ENCODE measurements at regions not wholly inside any gene's neighbourhood (a gene's known extent, or its start where the extent isn't known, plus 50 kb on each side); places are given as distances from the start of the nearest gene placed in this dataset.
"Not testable (repeated sequence)": the region's sequence is repeated elsewhere in the genome, so short reads cannot be mapped to it uniquely, and the experiment has no call there.

DNA sequence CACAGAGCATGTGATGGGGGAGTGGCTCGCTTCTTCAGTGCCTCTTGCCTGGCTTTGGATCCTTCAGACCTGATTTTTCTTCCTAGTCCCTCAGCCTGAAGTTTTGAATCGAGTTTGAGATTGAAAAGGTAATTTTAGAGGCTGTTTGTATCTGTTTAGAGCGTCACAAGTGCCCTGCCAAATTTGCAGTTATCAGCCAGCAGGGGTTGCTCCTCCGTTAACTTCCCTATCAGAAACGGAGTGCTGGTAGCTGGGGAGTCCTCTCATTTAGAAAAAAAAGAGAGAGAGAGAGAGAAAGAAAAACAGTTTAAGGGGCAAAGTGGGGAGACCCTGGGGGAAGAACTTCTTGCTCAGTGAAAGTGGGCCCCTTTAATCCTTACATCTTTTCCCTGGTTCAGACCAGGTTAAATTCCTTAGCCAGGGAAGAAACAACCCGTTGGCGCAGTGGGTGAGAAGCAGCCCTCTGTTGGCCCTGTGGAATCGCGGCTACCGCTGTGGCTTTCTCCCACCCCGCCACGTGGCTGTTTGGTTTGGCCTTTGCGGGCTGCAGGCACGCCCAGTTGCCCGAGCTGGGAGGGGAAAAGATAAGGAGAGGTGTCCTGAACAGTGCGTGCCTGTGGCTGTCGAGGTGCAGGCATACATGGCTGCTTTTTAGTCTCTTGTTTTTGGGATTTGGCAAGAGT is 576.7 kb upstream of the ACO1 start:
- DNase-seq (ENCODE audit: low spot score) (no peak), FAIRE-seq (no peak)

DNA sequence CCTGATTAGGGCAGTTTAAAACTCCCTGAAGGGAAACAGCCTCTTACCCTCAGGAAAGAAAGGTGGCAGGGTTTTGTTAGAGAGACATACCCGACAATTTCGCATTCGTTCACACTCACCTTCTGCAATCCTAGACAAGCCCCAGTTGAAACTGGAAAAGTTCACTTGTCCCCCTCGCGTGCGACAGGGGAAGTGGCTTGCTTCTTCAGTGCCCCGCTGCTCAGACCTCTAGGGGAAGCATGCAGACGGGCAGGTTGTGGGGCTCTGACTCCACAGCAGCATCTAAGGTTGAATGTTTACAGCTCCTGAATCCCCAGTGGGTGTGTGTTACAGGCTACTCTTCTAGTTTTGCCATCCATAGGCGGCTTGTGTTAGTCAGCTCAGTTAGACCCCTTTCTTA is 575.7 kb upstream of the ACO1 start:
- no peak for FAIRE-seq
- no peak for DNase-seq (ENCODE audit: low spot score)

DNA sequence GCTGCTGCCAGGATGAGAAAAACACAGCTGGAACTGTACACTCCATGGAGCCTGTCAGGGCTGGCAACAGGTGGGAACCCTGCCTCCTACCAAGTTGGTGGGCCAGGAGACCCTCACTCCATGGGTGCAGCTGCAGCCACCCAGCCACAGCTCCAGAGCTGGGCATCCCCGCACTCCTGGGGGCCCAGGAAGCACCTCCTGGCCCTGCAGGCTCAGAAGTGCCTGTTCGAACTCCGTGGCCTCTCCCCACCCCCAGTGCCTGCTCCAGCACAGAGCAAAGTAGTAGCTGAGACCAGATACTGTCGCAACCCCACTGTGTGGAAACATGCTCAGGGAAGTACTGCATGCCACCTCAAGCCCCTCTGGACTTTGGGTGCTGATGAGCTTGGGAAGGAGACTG is 564.0 kb upstream of the ACO1 start:
- FAIRE-seq, result no peak

DNA sequence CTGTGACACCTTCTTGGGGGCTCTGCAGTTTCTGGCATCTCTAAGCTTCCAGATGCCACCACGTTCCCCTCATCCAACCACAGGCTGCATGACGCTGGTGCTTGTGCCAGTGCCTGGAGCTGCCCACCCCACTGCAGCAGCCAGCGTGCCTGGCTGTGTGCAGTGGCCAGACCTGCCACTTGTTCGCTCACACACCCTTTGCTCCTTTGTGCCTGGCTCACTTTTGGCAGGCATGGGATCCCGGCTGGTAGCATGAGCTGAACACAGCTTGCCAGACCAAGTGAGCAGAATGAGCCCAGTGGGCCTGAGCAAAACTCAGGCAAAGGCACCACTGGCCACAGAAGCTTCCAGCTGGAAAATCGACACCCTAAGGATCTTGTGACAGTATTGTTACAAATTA is 562.9 kb upstream of the ACO1 start:
- FAIRE-seq (no peak), DNase-seq (ENCODE audit: low spot score) (no peak)

More for the DNA sequence above, 564.0 kb upstream of the ACO1 start:
- DNase-seq (ENCODE audit: low spot score), result no peak

DNA sequence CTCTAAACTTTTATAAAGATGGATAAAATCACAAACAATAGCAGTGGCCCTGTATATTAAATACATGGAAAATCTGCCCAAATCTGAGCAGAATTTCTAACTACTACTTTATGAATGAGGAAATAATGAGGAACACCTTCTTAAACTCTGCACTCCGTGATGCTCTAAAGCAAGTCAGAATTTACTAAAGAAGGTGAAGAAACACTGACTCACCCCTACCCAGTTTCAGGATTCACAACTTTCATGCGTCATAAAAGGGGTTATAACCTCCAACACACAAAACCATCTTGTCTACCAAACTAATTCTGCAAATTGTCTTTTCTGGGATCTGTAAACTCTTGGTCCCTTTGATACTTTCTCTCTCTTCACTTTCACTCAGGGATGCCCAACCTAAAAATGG is 561.1 kb upstream of the ACO1 start:
- DNase-seq (ENCODE audit: low spot score), result no peak
- FAIRE-seq, result no peak

DNA sequence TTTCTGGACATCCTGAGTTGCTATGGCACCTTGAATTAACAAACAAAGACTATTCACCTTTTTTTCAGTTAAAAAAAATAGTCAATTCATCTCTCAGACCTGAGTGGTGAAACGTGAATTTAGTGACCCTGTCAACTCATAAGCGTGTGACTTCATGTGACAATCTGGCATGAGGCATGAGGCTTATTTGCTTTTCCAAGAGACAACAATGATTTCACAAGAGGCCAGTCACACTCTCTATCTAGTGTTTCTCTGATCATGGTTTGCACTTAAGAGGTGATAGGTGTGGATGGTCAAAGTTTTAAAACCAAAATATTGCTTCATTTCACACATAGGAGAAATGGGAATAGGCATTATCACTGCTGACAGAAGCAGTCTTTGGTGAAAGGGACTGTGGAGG is 559.6 kb upstream of the ACO1 start:
- DNase-seq (ENCODE audit: low spot score) (no peak), FAIRE-seq (no peak)

DNA sequence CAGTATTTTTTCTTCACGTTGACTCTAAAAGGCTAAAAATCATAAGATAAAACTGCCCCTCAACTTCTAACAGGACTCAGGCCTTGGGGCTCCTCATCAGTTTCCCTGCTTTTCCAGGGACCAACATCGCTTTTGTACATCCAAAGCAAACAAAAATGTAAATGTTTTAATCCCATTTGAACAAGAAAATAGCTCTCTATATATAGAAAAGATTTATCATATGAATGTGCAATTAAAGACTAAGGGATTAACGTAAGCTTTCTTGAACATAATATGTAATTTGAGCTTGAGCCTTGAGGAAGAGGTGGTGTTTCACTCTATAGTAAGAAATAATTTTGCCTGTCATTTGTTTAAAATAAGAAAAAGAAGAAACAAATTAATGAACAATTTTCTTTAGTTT is 547.2 kb upstream of the ACO1 start:
- no peak for FAIRE-seq
- no peak for DNase-seq (ENCODE audit: low spot score)

DNA sequence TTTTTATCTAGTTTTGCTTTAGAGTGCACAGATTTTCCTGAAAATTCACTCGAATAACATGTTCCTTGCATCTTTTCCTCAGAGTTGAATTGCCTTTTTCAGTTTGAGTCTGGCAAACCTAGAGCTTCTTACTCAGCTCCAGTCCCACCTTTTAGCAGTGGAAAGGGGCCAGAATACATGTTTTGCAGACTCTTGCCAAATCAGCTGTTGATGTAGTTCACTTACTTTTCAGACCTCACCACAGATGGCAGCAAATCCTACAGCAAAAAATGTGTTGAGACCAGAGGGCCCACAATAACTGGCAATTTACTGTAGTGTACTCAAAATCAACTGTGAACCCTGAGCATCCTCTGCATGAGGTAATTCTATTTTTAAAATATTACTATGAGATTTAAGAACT is 545.2 kb upstream of the ACO1 start:
- DNase-seq (ENCODE audit: low spot score) (no peak), FAIRE-seq (no peak)

DNA sequence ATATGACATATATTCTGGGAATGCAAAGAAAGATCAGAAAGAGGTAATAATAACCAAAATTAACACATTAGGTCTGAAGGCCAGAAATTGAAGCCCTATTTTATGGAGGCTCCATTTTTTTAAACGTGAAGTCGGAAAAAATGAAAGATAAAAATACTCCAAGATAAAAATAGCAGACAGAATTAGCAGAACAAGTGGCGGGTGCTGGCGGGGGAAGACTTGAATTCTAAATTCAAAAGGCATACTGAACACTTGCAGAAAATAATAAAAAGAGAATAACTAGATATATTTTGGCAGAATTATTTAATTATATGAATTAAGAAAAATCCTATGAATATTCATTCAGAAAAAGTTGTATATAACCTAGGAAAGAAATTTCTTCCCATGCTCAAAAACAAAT is 543.7 kb upstream of the ACO1 start:
- DNase-seq (ENCODE audit: low spot score) (no peak), FAIRE-seq (no peak)

DNA sequence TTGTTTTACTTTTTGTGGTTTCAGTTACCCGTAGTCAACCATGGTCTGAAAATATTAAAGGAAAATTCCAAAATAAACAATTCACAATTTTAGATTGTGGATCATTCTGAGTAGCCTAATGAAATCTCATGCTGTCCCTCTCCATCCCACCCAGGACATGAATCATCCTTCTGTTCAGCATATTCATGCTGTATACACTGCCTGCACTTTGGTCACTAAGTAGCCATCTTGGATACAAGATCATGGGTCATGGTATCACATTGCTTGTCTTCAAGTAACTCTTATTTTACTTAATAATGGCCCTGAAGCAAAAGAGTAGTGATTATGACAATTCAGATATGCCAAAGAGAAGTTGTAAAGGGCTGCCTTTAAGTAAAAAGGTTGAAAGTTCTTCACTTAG is 536.5 kb upstream of the ACO1 start:
- FAIRE-seq, result no peak
- no peak for DNase-seq (ENCODE audit: low spot score)

DNA sequence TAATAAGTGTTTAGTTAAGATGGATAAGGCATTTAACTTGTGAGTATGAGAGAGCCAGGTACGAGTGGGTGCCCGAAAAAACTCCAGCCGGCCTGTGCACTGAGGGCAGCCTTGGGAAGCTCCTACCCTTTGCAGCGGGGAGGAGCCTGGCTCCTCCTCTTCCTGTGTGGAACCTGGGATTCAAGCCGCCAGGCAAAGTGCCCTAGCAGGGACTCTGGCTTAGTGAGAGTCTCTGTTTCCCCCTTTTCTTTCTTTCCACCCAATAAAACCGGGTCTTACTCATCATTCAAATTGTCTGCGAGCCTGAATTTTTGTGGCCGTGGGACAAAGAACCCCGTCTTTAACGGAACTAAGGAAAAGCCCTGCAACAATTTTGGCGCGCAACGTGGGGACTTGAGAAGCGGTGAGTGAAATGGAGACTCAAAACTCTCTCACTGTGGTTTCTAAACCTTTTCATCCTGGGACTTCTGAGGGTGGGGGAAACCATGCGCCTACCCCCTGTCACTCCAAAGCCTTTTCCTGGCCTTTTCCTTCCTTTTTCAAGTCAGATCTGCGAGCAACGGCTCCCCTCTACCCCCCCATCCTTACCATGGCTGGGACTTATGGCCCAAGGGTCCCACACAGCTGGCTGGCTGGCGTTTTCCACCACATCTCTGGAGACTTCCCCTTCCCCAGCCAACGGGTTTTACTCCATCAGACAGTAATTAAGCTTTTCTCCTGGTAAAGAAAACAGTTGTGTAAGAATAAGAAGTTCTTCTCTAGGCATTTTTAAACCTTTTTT is 535.7 kb upstream of the ACO1 start:
- DNase-seq (ENCODE audit: low spot score) (no peak), FAIRE-seq (no peak)

DNA sequence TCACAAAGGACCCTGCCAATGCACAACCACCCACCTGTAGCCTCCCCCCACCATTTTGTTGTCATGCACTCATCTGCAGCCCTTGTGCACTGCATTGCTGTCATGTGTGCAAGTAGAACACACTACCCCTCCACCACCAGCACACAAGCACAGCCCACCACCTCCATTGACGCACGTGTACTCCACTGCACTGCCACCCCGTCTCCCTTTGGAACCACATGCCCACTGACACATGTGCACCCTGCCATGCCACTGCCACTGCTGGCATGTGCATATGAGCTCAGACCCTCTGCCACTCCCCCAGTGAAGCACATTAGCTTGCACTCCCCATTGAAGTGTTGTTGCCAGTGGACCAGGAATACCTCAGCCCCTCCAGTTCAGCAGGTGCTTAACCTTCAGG is 530.3 kb upstream of the ACO1 start:
- no peak for FAIRE-seq
- no peak for DNase-seq (ENCODE audit: low spot score)

DNA sequence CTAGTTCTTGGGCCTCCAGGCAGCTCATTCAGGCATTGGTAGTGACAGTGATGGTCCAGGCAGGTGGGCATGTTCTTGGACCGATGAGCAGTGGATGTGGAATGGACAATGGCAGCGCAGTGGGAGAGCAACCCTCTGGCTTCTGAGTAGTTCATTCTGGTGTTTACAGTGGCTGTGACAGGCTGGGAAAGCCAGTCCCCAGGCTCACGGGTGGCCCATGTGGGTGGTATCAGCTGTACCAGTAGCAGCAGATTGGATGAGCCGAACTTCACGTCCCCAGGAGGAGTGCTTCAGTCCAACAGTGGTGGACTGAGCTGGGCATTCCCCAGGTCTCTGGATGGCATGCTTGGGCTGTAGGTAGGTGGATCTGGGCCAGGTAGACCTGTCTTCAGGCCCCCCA is 515.6 kb upstream of the ACO1 start:
- DNase-seq (ENCODE audit: low spot score) (no peak), FAIRE-seq (no peak)

DNA sequence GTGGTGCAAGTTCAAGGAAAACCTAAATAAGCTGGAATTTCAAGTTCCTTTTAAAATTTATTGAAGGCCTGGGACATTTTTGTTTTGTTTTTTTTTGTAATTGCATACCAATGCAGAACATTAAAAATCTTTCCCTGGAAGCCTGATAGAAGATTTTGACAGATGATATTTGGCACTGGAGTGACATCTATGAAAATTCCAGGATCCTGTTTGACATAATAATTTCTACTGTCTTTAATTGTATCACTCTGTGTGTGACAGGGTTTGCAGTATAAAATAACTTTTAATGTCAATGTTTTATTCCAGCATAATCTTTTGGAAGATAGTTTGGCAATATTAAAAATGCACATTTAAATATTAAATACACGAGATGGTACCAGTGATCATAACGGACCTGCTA is 514.2 kb upstream of the ACO1 start:
- no peak for DNase-seq (ENCODE audit: low spot score)
- FAIRE-seq, result no peak

DNA sequence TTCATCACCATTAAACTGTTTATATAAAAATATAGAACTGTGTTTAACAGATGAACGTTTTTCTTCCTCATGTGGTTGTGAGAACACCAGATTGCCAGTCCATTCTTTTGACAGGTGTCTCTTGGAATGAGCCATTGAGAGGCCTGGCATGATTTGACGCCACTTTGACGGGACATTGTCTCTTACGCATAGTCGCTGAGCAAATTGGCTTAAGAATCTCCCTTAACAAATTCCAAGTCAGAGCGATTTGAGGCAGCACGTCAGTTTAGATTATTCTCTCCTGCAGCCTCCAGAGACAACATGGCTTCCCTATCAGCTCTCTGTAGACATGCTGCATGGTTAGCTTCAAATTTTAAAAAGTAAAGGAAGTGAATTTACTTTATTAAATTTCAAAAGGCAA is 510.7 kb upstream of the ACO1 start:
- DNase-seq (ENCODE audit: low spot score), result no peak
- FAIRE-seq, result no peak

DNA sequence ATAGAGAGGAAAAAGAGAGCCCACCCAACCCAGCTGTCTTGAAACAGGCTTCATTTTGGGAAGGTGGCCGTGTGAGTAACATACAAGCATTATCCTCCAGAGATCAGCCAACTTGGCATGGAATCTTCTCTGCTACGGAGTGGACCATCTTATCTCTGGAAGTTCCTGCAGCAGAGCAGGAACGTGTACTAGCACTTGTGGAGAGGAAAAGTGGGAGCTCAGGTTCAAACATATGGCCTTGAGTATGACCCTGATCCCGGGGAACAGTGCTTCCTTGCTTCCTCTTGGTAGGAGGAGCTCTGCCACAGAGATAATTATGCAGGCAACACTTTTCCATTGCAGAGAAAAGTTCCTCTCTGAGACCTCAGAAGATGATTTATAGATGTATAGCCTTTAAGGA is 490.4 kb upstream of the ACO1 start:
- no peak for FAIRE-seq
- no peak for DNase-seq (ENCODE audit: low spot score)

DNA sequence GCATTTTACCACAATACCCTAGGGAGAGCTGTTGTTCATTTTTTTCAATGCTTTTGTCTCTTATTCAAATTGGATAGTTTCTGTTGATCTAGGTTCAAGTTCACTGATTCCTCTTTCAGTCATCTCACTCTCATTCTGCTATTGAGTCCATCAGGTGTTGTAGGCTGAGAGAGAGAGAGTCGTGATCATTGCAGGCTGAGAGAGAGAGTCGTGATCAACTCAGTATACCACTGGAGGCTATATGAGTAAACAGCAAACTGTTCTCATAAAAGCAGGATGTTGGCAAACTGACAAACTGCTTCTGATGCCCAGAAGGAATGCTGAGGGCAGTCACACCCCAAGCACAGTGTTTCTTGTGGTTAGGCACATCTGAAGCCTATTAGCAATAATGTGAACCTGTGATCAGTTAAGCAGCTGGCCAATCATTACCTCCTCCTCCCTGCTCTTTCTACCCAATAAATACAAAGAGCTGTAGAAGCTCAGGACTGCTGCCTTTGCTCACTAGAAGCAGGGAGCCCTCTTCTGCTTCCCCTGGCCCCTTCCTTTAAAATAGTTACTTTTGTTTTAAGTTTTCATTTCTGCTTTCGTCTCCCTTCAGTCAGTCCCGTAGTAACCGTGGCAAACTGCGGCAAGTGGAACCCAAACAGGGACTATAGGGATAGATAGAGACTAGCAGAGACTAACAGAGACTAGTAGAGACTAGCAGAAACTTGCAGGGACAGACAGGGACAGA is 476.1 kb upstream of the ACO1 start:
- FAIRE-seq, result no peak
- no peak for DNase-seq (ENCODE audit: low spot score)

DNA sequence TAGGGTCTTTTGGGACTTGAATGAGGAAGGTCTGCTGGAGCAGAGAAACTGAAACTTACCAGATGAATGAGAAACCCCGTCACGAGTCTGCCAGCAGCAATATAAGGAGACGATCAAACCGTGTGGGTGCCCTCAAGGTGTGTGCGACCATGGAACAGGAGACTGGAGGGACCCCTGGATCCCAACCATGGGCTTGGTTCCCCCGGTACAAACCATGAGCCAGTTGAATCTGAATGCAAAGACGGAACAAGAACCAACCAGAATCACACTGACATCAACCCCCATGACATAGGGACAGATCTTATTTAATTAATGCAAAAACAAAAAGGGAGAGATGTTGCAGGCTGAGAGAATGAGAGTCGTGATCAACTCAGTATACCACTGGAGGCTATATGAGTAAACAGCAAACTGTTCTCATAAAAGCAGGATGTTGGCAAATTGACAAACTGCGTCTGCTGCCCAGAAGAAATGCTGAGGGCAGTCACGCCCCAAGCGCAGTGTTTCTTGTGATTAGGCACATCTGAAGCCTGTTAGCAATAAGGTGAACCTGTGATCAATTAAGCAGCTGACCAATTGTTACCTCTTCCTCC is 475.5 kb upstream of the ACO1 start:
- FAIRE-seq (no peak), DNase-seq (ENCODE audit: low spot score) (no peak)

DNA sequence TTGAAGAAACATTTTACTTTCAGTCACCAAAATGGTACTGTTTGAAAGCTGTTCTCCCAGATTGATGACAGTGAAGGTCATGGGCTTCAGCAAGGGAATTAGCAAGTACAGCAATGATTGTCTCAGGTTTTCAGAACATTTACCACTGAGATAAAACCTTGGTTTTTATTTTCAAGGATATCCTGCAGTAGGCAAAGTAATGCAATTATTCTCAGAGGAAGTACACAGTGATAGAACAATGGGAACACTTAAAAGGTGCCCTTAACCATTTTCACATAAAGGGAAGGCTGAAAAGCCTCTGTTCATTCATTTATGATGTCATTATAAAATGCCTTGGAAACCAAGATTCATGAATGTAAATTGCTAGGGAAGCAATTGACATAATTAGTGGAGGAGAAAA is 471.8 kb upstream of the ACO1 start:
- FAIRE-seq (no peak), DNase-seq (ENCODE audit: low spot score) (no peak)

DNA sequence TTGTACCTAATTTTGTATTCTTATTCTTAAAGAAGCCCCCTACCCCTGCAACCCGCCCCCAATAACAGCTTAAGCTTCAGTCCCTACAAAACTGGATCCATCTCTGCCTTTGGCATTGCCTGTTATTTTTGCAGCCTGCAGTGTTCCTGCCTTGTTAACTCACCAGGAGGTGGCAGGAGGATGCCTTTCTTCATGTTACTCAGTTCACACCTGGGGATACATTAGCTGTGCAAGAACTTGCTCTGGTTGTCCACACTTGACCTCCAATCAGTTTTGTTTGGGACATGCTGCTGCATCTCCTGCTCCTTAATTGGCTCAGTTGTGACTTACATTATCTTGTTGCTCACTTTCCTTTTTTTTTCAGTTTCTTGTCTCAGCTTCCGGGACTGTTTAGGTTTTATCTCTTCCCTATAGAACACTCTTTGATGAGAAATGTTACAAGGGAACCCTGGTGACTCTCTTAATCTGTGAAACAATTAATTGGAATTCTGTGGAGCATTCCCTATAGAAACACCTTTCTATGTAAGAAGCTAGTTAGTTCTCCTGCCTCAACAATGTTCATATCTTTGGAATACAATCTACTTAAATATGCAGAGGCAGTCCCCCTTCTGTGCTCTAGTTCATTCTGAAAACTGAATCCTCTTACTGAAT is 467.7 kb upstream of the ACO1 start:
- DNase-seq (ENCODE audit: low spot score), result no peak

DNA sequence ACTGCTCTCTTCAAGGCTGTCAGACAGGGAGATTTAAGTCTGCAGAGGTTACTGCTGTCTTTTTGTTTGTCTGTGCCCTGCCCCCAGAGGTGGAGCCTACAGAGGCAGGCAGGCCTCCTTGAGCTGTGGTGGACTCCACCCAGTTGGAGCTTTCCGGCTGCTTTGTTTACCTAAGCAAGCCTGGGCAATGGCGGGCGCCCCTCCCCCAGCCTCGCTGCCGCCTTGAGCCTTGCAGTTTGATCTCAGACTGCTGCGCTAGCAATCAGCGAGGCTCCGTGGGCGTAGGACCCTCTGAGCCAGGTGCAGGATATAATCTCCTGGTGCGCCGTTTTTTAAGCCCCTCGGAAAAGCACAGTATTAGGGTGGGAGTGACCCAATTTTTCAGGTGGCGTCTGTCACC is 446.7 kb upstream of the ACO1 start:
- DNase-seq (ENCODE audit: low spot score), result not testable (repeated sequence)

More for the DNA sequence above, 467.7 kb upstream of the ACO1 start:
- no peak for FAIRE-seq

DNA sequence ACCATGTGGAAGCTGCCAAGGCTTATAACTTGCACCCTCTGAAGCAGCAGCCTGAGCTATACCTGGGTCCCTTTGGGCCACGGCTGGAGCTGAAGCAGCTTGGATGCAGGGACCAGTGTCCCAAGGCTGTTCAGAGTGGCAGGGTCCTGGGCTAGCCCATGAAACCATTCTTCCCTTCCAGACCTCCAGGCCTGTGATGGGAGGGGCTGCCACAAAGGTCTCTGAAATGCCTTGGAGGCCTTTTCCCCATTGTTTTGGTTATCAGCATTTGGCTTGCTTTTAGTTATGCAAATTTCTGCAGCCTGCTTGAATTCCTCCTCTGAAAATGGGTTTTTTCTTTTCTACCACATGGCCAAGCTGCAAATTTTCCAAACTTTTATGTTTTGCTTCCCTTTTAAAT is 433.7 kb upstream of the ACO1 start:
- no peak for DNase-seq (ENCODE audit: low spot score)
- no peak for FAIRE-seq

More for the DNA sequence above, 446.7 kb upstream of the ACO1 start:
- FAIRE-seq, result not testable (repeated sequence)

All from RCC 7860 (cell line).